Rectal smooth muscle tissue (tissue), 1 donor: ENCODE measurements at regions not wholly inside any gene's neighbourhood (a gene's known extent, or its start where the extent isn't known, plus 50 kb on each side); places are given as distances from the start of the nearest gene placed in this dataset.

Experiments
- H3K27ac ChIP-seq: one replicate; pipeline ENCODE4 v1.7.0; 2013; ENCODE audit warnings: low read depth, low read length, inconsistent platforms
- H3K27me3 ChIP-seq: one replicate; pipeline ENCODE4 v1.7.0; 2013; ENCODE audit warnings: low read length; ENCODE audit not compliant: control insufficient read depth, insufficient read depth
- H3K36me3 ChIP-seq: one replicate; pipeline ENCODE4 v1.7.0; 2013; ENCODE audit warnings: low read length; ENCODE audit not compliant: control insufficient read depth, insufficient read depth
- H3K4me1 ChIP-seq: one replicate; pipeline ENCODE4 v1.7.0; 2013; ENCODE audit warnings: low read length; ENCODE audit not compliant: control insufficient read depth, insufficient read depth
- H3K4me3 ChIP-seq: one replicate; pipeline ENCODE4 v1.7.0; 2013; ENCODE audit warnings: low read length
- H3K9ac ChIP-seq: one replicate; pipeline ENCODE4 v1.7.0; 2013; ENCODE audit warnings: low read length

- no peaks in the 10 kb centered on the region for H3K27me3 ChIP-seq
- H3K36me3 ChIP-seq, result no peaks in the 10 kb centered on the region
- H3K9ac ChIP-seq, result no peak overlapping the region
- H3K4me3 ChIP-seq, result no peak overlapping the region
- no peaks in the 10 kb centered on the region for H3K4me1 ChIP-seq
- no peak overlapping the region for H3K27ac ChIP-seq
Observed at GRCh38 chr4:156252358-156252921, 298.8 kb upstream of the CTSO start.

- H3K4me1 ChIP-seq, result no peaks in the 10 kb centered on the region
- no peak overlapping the region for H3K27ac ChIP-seq
- no peak overlapping the region for H3K9ac ChIP-seq
- no peaks in the 10 kb centered on the region for H3K27me3 ChIP-seq
- H3K4me3 ChIP-seq, result no peak overlapping the region
- no peaks in the 10 kb centered on the region for H3K36me3 ChIP-seq
Observed at GRCh38 chr4:156251373-156252065, 297.9 kb upstream of the CTSO start.

GRCh38 chr4:156248917-156249316 lies 295.3 kb upstream of the CTSO start:
- no peaks in the 10 kb centered on the region for H3K36me3 ChIP-seq
- no peaks in the 10 kb centered on the region for H3K27me3 ChIP-seq
- no peak overlapping the region for H3K9ac ChIP-seq
- H3K4me3 ChIP-seq, result no peak overlapping the region
- no peak overlapping the region for H3K27ac ChIP-seq
- no peaks in the 10 kb centered on the region for H3K4me1 ChIP-seq

- no peak overlapping the region for H3K27ac ChIP-seq
- no peaks in the 10 kb centered on the region for H3K4me1 ChIP-seq
- no peak overlapping the region for H3K4me3 ChIP-seq
- no peaks in the 10 kb centered on the region for H3K27me3 ChIP-seq
- H3K36me3 ChIP-seq, result no peaks in the 10 kb centered on the region
- H3K9ac ChIP-seq, result no peak overlapping the region
Observed at GRCh38 chr4:156247470-156247869, 293.8 kb upstream of the CTSO start.

DNA sequence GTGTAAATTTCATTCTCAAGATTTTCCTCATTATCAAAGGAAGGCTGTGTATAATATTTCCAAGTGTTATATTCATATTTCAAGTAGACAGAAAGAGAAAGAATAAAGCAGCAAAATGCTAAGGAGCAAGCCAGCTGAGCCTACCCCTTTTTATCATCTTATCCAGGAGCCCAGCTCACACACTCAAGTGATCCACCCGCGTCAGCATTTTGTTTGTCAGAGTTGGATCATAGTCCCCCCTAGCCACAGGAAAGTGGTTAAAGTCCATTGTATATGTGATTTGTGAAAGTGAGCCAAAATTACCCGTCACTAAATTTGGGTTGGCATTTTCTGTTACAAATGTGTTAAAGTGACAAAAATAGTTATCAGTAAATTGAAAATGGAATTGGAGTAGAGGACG lies 289.3 kb upstream of the CTSO start:
- Histone ChIP-seq H3K9ac (no peak overlapping the region), H3K4me1 (no peaks in the 10 kb centered on the region), H3K4me3 (no peak overlapping the region), H3K36me3 (no peaks in the 10 kb centered on the region), H3K27me3 (no peaks in the 10 kb centered on the region), H3K27ac (no peak overlapping the region)

- no peaks in the 10 kb centered on the region for H3K4me1 ChIP-seq
- no peak overlapping the region for H3K27ac ChIP-seq
- no peaks in the 10 kb centered on the region for H3K27me3 ChIP-seq
- no peak overlapping the region for H3K9ac ChIP-seq
- H3K36me3 ChIP-seq, result no peaks in the 10 kb centered on the region
- no peak overlapping the region for H3K4me3 ChIP-seq
Observed at GRCh38 chr4:156242390-156242789, 288.7 kb upstream of the CTSO start.

DNA sequence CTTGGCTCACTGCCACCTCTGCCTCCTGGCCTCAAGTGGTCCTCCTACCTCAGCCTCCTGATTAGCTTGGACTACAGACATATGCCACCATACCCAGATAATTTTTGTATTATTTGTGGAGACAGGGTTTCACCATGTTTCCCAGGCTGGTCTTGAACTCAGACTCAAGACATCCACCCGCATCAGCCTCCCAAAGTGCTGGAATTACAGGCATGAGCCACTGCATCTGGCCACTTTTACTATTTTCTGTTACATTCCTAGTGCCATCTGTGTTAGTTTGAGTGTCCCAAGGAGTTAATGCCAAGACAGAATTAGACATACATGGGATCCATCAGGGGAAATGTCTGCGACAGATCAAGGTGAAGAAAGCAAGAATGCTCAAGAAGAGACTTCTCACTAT lies 288.2 kb upstream of the CTSO start:
- H3K4me3 ChIP-seq, result no peak overlapping the region
- no peaks in the 10 kb centered on the region for H3K4me1 ChIP-seq
- H3K9ac ChIP-seq, result no peak overlapping the region
- H3K27me3 ChIP-seq, result no peaks in the 10 kb centered on the region
- H3K36me3 ChIP-seq, result no peaks in the 10 kb centered on the region
- H3K27ac ChIP-seq, result no peak overlapping the region

DNA sequence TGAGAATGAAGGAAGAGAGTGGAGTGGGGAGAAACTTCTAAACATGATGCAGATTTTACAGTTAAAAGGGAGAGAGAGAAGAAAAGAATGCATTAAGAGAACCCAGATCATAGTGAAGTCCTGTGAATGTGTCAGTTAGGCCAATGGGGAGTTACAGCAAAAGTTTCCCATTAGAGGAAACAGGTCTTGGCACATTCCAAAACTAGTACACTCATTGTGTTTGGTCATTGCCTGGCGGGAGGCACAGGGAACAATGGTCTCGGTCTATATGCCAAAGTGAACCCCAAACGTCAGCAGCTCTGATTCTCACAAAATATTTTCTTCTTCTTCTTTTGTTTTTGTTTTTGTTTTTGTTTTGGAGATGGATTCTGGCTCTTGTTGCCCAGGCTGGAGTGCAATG lies 284.5 kb upstream of the CTSO start:
- Histone ChIP-seq H3K4me3 (no peak overlapping the region), H3K9ac (no peak overlapping the region), H3K36me3 (no peaks in the 10 kb centered on the region), H3K4me1 (no peaks in the 10 kb centered on the region), H3K27ac (no peak overlapping the region), H3K27me3 (no peaks in the 10 kb centered on the region)

DNA sequence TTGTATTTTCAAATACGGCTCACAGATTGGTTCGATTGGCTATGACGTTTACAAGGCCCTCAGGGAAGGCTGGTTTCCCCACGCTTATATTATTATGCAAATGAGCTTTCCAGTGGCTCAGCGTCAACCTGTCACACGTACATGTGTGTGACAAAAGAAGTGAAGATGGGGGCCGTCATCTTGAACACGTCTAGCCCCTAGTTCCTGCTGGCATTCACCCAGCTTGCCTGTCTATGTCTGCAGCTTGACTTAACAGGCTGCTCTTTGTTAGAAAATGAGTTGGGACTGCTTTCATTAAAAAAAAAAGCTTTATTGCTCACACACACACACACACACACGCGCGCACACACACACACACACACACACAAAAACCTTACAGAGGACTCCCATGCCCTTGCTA lies 283.6 kb upstream of the CTSO start:
- no peaks in the 10 kb centered on the region for H3K36me3 ChIP-seq
- H3K27ac ChIP-seq, result no peak overlapping the region
- H3K27me3 ChIP-seq, result no peaks in the 10 kb centered on the region
- H3K4me1 ChIP-seq, result no peaks in the 10 kb centered on the region
- H3K4me3 ChIP-seq, result no peak overlapping the region
- no peak overlapping the region for H3K9ac ChIP-seq

GRCh38 chr4:156230176-156230575 lies 276.5 kb upstream of the CTSO start:
- no peaks in the 10 kb centered on the region for H3K27me3 ChIP-seq
- no peak overlapping the region for H3K27ac ChIP-seq
- no peaks in the 10 kb centered on the region for H3K36me3 ChIP-seq
- H3K9ac ChIP-seq, result no peak overlapping the region
- H3K4me1 ChIP-seq, result no peaks in the 10 kb centered on the region
- no peak overlapping the region for H3K4me3 ChIP-seq

DNA sequence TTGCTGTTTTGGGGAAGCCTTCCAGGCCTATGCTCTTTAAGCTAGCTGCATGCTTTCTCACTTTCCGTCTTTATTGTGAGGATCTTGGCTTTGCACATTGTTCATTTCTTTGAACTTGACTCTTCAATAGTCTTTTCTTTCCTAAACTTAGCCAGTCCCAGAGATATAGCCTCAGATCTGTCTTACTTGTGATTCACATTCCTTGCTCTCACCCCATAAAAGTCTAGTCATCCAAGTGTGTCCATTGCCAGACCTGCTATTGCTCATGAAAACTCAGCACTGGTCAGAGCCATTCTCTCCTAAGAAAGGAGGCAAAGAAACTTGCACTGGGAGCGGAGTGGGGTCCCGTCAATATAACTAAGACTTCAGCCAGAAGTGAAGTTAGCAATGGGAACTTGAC lies 275.0 kb upstream of the CTSO start:
- Histone ChIP-seq H3K36me3 (no peaks in the 10 kb centered on the region), H3K4me1 (no peaks in the 10 kb centered on the region), H3K9ac (no peak overlapping the region), H3K4me3 (no peak overlapping the region), H3K27ac (no peak overlapping the region), H3K27me3 (no peaks in the 10 kb centered on the region)

DNA sequence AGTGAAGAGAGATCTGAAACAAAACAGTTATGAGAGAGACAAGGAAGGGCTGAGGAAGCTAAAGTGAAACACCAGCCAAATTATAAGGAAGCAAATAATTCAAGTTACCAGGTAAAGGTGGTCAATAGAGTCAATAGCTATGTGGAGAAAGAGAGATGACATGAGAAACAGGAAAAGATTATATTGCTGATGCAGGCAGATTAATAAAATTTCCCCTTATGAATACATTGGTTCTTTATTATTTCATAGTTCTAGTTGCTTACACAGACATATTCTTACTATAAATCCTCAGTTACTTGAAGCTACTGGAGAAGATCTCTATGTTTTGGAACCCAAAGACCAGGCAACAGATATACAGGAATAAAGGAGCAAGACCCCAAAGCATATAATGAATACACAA lies 273.7 kb upstream of the CTSO start:
- Histone ChIP-seq H3K9ac (no peak overlapping the region), H3K27ac (no peak overlapping the region), H3K4me1 (no peaks in the 10 kb centered on the region), H3K36me3 (no peaks in the 10 kb centered on the region), H3K4me3 (no peak overlapping the region), H3K27me3 (no peaks in the 10 kb centered on the region)

- H3K4me3 ChIP-seq, result no peak overlapping the region
- H3K27me3 ChIP-seq, result no peaks in the 10 kb centered on the region
- no peak overlapping the region for H3K27ac ChIP-seq
- no peaks in the 10 kb centered on the region for H3K4me1 ChIP-seq
- H3K9ac ChIP-seq, result no peak overlapping the region
- no peaks in the 10 kb centered on the region for H3K36me3 ChIP-seq
Observed at GRCh38 chr4:156223985-156224384, 270.3 kb upstream of the CTSO start.
